ENCODE measurements at regions not wholly inside any gene's neighbourhood (a gene's known extent, or its start where the extent isn't known, plus 50 kb on each side); places are given as distances from the start of the nearest gene placed in this dataset.
"Not testable (repeated sequence)": the region's sequence is repeated elsewhere in the genome, so short reads cannot be mapped to it uniquely, and the experiment has no call there.

- peak; percentile 63 for DNase-seq (ENCODE audit: low read depth, low spot score)
- no peak for TF ChIP-seq CTCF (IDR thresholded peaks at IDR 0.05; ENCODE audit: insufficient read depth, low read length, missing control alignments)
- ChIA-PET CTCF (no interaction called here), POLR2A (no interaction called here)
- H3K4me3 ChIP-seq (ENCODE audit: low read depth, low read length): no peak overlapping the region
These were observed 125.4 kb downstream of the CASP12 start for GRCh38 chr11:104772806-104773241.

- no peak for DNase-seq (ENCODE audit: low read depth, low spot score)
- ChIA-PET CTCF (no interaction called here), POLR2A (no interaction called here)
- H3K4me3 ChIP-seq (ENCODE audit: low read depth, low read length): no peak overlapping the region
- TF ChIP-seq CTCF (IDR thresholded peaks at IDR 0.05; ENCODE audit: insufficient read depth, low read length, missing control alignments): no peak
These were observed 126.5 kb downstream of the CASP12 start for GRCh38 chr11:104771763-104772162.

GRCh38 chr11:104771046-104771445 is 127.2 kb downstream of the CASP12 start:
- POLR2A ChIA-PET; H3K4me3 ChIP-seq (ENCODE audit: low read depth, low read length); CTCF ChIA-PET; DNase-seq (ENCODE audit: low read depth, low spot score): not testable (repeated sequence)

- POLR2A ChIA-PET: interaction anchor here (0.7 kb wide), 1 partner anchor 142 kb away, joined by 3 read pairs; no protein-coding TSS in a partner anchor
- CTCF ChIA-PET: no interaction called here
- TF ChIP-seq CTCF (IDR thresholded peaks at IDR 0.05; ENCODE audit: insufficient read depth, low read length, missing control alignments): no peak
- DNase-seq (ENCODE audit: low read depth, low spot score): no peak
- H3K4me3 ChIP-seq (ENCODE audit: low read depth, low read length): no peak overlapping the region
These were observed 132.7 kb downstream of the CASP12 start for GRCh38 chr11:104765401-104766095.

- CTCF ChIA-PET: no interaction called here
- DNase-seq (ENCODE audit: low read depth, low spot score): no peak
- POLR2A ChIA-PET: no interaction called here
- no peak for TF ChIP-seq CTCF (IDR thresholded peaks at IDR 0.05; ENCODE audit: insufficient read depth, low read length, missing control alignments)
- no peak overlapping the region for H3K4me3 ChIP-seq (ENCODE audit: low read depth, low read length)
These were observed 133.6 kb downstream of the CASP12 start for GRCh38 chr11:104764710-104765045.

- no peak overlapping the region for H3K4me3 ChIP-seq (ENCODE audit: low read depth, low read length)
- ChIA-PET CTCF (no interaction called here), POLR2A (no interaction called here)
- no peak for DNase-seq (ENCODE audit: low read depth, low spot score)
- no peak for TF ChIP-seq CTCF (IDR thresholded peaks at IDR 0.05; ENCODE audit: insufficient read depth, low read length, missing control alignments)
These were observed 134.1 kb downstream of the CASP12 start for GRCh38 chr11:104763930-104764709.

All from AG04449 (cell line).